Trophoblast cell (in vitro differentiated cells and primary cell): ENCODE measurements at regions not wholly inside any gene's neighbourhood (a gene's known extent, or its start where the extent isn't known, plus 50 kb on each side); places are given as distances from the start of the nearest gene placed in this dataset.

ENCODE experiments used
- DNase-seq, 2 donors: peaks; one replicate each; pipeline ENCODE4 v3.0.0-alpha.2; 2016
- H2AFZ ChIP-seq: 2 replicates; pipeline ENCODE4 v1.6.1; 2013; ENCODE audit warnings: low read length, moderate library complexity, mild to moderate bottlenecking; ENCODE audit not compliant: insufficient read depth, poor library complexity
- H2AK5ac ChIP-seq: 2 replicates; pipeline ENCODE4 v1.6.1; 2013; ENCODE audit warnings: mild to moderate bottlenecking, low read length
- H2BK120ac ChIP-seq: 2 replicates; pipeline ENCODE4 v1.6.1; 2013; ENCODE audit warnings: low read length, mild to moderate bottlenecking, moderate library complexity; ENCODE audit not compliant: insufficient read depth, poor library complexity
- H2BK12ac ChIP-seq: 2 replicates; pipeline ENCODE4 v1.6.1; 2013; ENCODE audit warnings: mild to moderate bottlenecking, low read length, moderate library complexity
- H2BK5ac ChIP-seq: 2 replicates; pipeline ENCODE4 v1.6.1; 2013; ENCODE audit warnings: low read length, low read depth, moderate library complexity, mild to moderate bottlenecking; ENCODE audit not compliant: poor library complexity
- H3K14ac ChIP-seq: 2 replicates; pipeline ENCODE4 v1.6.1; 2013; ENCODE audit warnings: mild to moderate bottlenecking, low read length
- H3K18ac ChIP-seq: 2 replicates; pipeline ENCODE4 v1.6.1; 2013; ENCODE audit warnings: mild to moderate bottlenecking, low read length
- H3K23ac ChIP-seq: 2 replicates; pipeline ENCODE4 v1.6.1; 2013; ENCODE audit warnings: low read length
- H3K27ac ChIP-seq: 2 replicates; pipeline ENCODE4 v1.5.1; 2013; ENCODE audit warnings: low read depth, mild to moderate bottlenecking, inconsistent platforms, low read length, moderate library complexity
- H3K27me3 ChIP-seq: 2 replicates; pipeline ENCODE4 v1.6.1; 2013; ENCODE audit warnings: inconsistent platforms, mild to moderate bottlenecking, low read length, moderate library complexity; ENCODE audit not compliant: insufficient read depth
- H3K36me3 ChIP-seq, 2 experiments: 1 replicate in 1 of 2; 2 replicates in 1 of 2; pipeline ENCODE4 v1.6.1; 2013; ENCODE audit warnings: low read length in 2 of 2, mild to moderate bottlenecking in 2 of 2, moderate library complexity in 1 of 2; ENCODE audit not compliant: insufficient read depth in 2 of 2, control insufficient read depth in 1 of 2
- H3K4ac ChIP-seq: 2 replicates; pipeline ENCODE4 v1.6.1; 2013; ENCODE audit warnings: low read depth, mild to moderate bottlenecking, low read length, moderate library complexity
- H3K4me1 ChIP-seq, 2 experiments: 1 replicate in 1 of 2; 2 replicates in 1 of 2; pipeline ENCODE4 v1.6.1; 2013; ENCODE audit warnings: low read length in 2 of 2, mild to moderate bottlenecking in 2 of 2, moderate library complexity in 1 of 2; ENCODE audit not compliant: insufficient read depth in 2 of 2, control insufficient read depth in 1 of 2
- H3K4me2 ChIP-seq: 2 replicates; pipeline ENCODE4 v1.6.1; 2013; ENCODE audit warnings: inconsistent platforms, mild to moderate bottlenecking, low read length, moderate library complexity
- H3K4me3 ChIP-seq: 2 replicates; pipeline ENCODE4 v1.5.1; 2013; ENCODE audit warnings: mild to moderate bottlenecking, low read depth, low read length, inconsistent platforms
- H3K79me1 ChIP-seq: one replicate; pipeline ENCODE4 v1.6.1; 2013; ENCODE audit warnings: low read length
- H3K79me2 ChIP-seq: 2 replicates; pipeline ENCODE4 v1.6.1; 2013; ENCODE audit warnings: low read length, mild to moderate bottlenecking; ENCODE audit not compliant: control insufficient read depth, insufficient read depth, poor library complexity
- H3K9ac ChIP-seq: 2 replicates; pipeline ENCODE4 v1.6.1; 2013; ENCODE audit warnings: mild to moderate bottlenecking, low read length
- H3K9me3 ChIP-seq: 2 replicates; pipeline ENCODE4 v1.6.1; 2013; ENCODE audit warnings: low read depth, mild to moderate bottlenecking, control low read depth, inconsistent platforms, low read length; ENCODE audit not compliant: insufficient read depth
- H4K12ac ChIP-seq: 2 replicates; pipeline ENCODE4 v1.6.1; 2013; ENCODE audit warnings: low read depth, mild to moderate bottlenecking, low read length, moderate library complexity
- H4K8ac ChIP-seq: 2 replicates; pipeline ENCODE4 v1.6.1; 2013; ENCODE audit warnings: low read depth, mild to moderate bottlenecking, low read length, moderate library complexity
- H4K91ac ChIP-seq: one replicate; pipeline ENCODE4 v1.6.1; 2013; ENCODE audit warnings: low read depth, mild to moderate bottlenecking, low read length, moderate library complexity
- WGBS: extraction: QIAGEN DNeasy Blood & Tissue Kit; methylation state at CpG from one replicate; pipeline ENCODE4 v1.1.7; 2013; ENCODE audit warnings: missing lambda C conversion rate; ENCODE audit not compliant: insufficient read length, insufficient coverage; ENCODE audit errors: extremely low coverage; 5-methylcytosine and 5-hydroxymethylcytosine counted together

DNA sequence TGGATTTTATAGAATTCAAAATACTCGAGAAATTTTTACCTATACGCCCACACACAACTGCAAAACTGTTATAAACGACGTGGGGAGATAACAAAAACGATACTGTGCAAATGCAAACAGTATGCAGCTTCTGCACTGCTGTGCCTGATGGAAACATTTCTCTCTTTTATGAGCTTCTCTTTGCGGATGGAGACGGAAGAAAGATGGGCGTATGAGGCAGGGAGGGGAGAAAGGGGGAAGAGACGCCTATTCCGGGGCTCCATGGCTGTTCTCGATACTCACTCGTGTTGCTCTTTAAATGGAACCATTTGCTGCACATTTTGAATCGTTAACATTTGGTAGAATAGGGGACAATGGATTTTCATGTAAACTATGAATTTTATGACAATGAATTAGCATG lies 69.1 kb upstream of the EXOC2 start:
- no peak overlapping the region for H2AFZ ChIP-seq
- no peak overlapping the region for H3K4me3 ChIP-seq
- H3K9me3 ChIP-seq: no peaks in the 10 kb centered on the region
- DNase-seq: no peak
- no peak overlapping the region for H3K18ac ChIP-seq
- no peak overlapping the region for H3K27ac ChIP-seq
- no peak overlapping the region for H3K9ac ChIP-seq
- H3K4ac ChIP-seq: no peak overlapping the region
- no peaks in the 10 kb centered on the region for H3K36me3 ChIP-seq
- H4K12ac ChIP-seq: no peak overlapping the region
- H2BK120ac ChIP-seq: no peak overlapping the region
- no peak overlapping the region for H2BK5ac ChIP-seq
- H3K14ac ChIP-seq: no peak overlapping the region
- H2AK5ac ChIP-seq: no peak overlapping the region
- no peaks in the 10 kb centered on the region for H3K79me2 ChIP-seq
- H3K79me1 ChIP-seq: no peaks in the 10 kb centered on the region
- no peaks in the 10 kb centered on the region for H3K4me1 ChIP-seq
- no peaks in the 10 kb centered on the region for H3K27me3 ChIP-seq
- H4K91ac ChIP-seq: no peak overlapping the region
- H3K23ac ChIP-seq: no peak overlapping the region
- no CpG with 5 or more reads among the region's 13 CpGs for WGBS
- H4K8ac ChIP-seq: no peak overlapping the region
- no peak overlapping the region for H2BK12ac ChIP-seq
- H3K4me2 ChIP-seq: no peak overlapping the region

DNA sequence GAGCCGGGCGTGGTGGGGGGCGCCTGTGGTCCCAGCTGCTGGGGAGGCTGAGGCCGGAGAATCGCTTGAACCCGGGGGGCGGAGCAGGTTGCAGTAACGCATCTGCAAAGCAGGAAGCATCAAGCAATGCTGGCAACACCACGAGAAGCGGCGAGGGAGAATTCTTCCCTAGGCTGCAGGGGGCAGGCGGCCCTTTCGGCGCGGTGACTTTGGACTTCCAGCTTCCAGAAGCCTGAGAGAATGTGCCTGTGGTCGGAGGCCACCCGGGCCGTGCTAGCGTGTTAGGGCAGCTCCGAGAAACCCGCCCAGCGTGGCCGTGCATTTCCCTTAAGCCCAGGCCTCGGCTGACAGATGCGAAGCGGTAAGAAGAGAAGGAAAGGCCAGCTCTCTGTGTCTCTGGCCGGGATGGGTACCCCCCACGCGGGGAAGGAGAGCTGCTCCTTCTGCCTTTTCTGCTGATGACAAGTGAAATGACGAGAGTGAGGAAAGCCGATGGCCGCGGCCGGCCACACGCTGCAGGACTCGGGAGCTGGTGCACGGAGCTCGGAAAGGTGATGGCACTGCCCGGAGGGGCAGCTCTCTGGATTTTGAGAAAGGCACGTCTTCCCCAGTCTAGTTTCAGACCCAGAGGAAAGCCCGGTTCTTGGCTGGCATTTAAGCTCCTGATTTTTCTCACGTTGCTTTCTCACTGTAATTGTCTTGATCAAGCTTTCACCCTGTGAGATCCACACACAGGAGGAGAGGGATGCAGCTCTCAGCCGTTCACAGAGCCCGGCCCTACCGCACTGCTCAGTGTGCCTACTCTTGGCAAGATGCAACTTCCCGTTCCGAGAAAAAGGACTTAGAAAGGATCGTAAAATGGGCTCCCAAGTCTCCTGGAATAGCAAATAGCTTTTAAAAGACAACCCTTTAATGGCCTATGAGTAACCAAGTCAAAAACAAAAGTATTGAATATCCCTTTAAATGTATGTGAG lies 68.3 kb upstream of the EXOC2 start:
- Histone ChIP-seq H3K79me1 (no peaks in the 10 kb centered on the region), H3K27ac (no peak overlapping the region), H3K27me3 (no peaks in the 10 kb centered on the region), H3K36me3 (no peaks in the 10 kb centered on the region), H2BK12ac (no peak overlapping the region), H3K9ac (no peak overlapping the region), H3K23ac (no peak overlapping the region), H3K4me2 (no peak overlapping the region), H4K12ac (no peak overlapping the region), H2AFZ (no peak overlapping the region), H3K9me3 (no peaks in the 10 kb centered on the region), H2AK5ac (no peak overlapping the region), H3K14ac (no peak overlapping the region), H4K8ac (no peak overlapping the region), H3K79me2 (no peaks in the 10 kb centered on the region), H4K91ac (no peak overlapping the region), H2BK120ac (no peak overlapping the region), H3K4ac (no peak overlapping the region), H2BK5ac (no peak overlapping the region), H3K18ac (no peak overlapping the region), H3K4me1 (no peaks in the 10 kb centered on the region), H3K4me3 (no peak overlapping the region)
- DNase-seq: no peak
- WGBS: no CpG with 5 or more reads among the region's 48 CpGs

DNA sequence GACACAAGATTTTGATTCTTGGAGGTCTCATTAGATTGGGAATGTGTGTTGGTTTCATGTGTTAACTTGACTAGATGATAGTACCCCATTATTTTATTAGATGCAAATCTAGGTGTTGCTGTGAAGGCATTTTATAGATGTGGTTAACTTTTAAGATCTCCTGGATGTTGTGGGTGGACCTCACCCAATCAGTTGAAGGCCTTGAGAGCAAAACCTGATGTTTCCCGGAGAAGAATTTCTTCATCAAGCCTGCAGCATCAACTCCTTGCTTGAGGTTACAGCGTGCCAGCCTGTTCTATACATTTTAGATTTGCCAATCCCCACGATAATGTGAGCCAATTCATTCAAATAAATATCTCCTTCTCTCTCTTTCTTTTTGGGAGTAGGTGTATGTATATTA lies 66.8 kb upstream of the EXOC2 start:
- Histone ChIP-seq H4K91ac (no peak overlapping the region), H3K14ac (no peak overlapping the region), H2AK5ac (no peak overlapping the region), H3K79me2 (no peaks in the 10 kb centered on the region), H3K4me3 (no peak overlapping the region), H3K79me1 (no peaks in the 10 kb centered on the region), H2BK5ac (no peak overlapping the region), H3K27me3 (no peaks in the 10 kb centered on the region), H3K27ac (no peak overlapping the region), H2BK120ac (no peak overlapping the region), H3K4me2 (no peak overlapping the region), H3K18ac (no peak overlapping the region), H3K4ac (no peak overlapping the region), H3K23ac (no peak overlapping the region), H3K4me1 (no peaks in the 10 kb centered on the region), H2AFZ (no peak overlapping the region), H4K8ac (no peak overlapping the region), H2BK12ac (no peak overlapping the region), H3K9me3 (no peaks in the 10 kb centered on the region), H3K36me3 (no peaks in the 10 kb centered on the region), H4K12ac (no peak overlapping the region), H3K9ac (no peak overlapping the region)
- WGBS: no CpG with 5 or more reads among the region's 3 CpGs
- DNase-seq: no peak

DNA sequence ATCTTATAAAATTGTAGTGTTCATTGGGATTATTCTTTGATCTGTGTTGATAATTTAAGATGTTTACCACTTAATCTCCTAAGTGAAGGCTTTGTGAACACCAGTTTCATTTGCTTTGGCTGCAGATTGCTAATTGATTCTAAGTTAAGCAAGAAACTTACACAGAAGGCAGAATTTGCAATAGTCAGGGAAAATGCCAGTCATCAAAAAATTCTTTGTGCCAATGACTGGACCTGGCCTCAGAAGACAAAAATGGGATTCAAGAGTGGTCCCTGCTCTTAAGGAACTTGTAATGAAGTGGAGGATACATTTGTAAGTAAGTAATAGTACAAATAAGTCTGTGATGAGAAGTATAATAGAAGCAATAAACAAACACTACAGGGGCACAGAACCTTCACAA lies 63.3 kb upstream of the EXOC2 start:
- Histone ChIP-seq H3K79me1 (no peaks in the 10 kb centered on the region), H3K4me3 (no peak overlapping the region), H3K23ac (no peak overlapping the region), H3K27me3 (no peaks in the 10 kb centered on the region), H2BK5ac (no peak overlapping the region), H4K91ac (no peak overlapping the region), H3K36me3 (no peaks in the 10 kb centered on the region), H3K4me1 (no peaks in the 10 kb centered on the region), H3K27ac (no peak overlapping the region), H3K79me2 (no peaks in the 10 kb centered on the region), H4K8ac (no peak overlapping the region), H3K9me3 (no peaks in the 10 kb centered on the region), H3K9ac (no peak overlapping the region), H4K12ac (no peak overlapping the region), H3K4ac (no peak overlapping the region), H2BK120ac (no peak overlapping the region), H3K18ac (no peak overlapping the region), H2BK12ac (no peak overlapping the region), H3K14ac (no peak overlapping the region), H3K4me2 (no peak overlapping the region), H2AK5ac (no peak overlapping the region), H2AFZ (no peak overlapping the region)
- DNase-seq: no peak
